Activated CD4-positive, alpha-beta memory T cell treated with anti-CD3 and anti-CD28 coated beads, Interleukin-2, amount 10 ng/mL, durations not matched to agents 7 days and 5 days (primary cell): ENCODE measurements at regions not wholly inside any gene's neighbourhood (a gene's known extent, or its start where the extent isn't known, plus 50 kb on each side); places are given as distances from the start of the nearest gene placed in this dataset.

Experiments used
- CTCF ChIA-PET: fragments of 350-600 bp; sonication (Branson Sonifier 250); formaldehyde crosslinking; loops from one replicate; lab custom pipeline; 2021; ENCODE audit warnings: antibody characterized with exemption, inconsistent platforms; lab: Charles Lee
- POLR2A ChIA-PET: fragments of 350-600 bp; sonication (Branson Sonifier 250); formaldehyde crosslinking; loops from one replicate; lab custom pipeline; 2021; ENCODE audit warnings: antibody characterized with exemption; lab: Charles Lee
- DNase-seq: peaks from one replicate; pipeline ENCODE4 v3.0.0-alpha.2; 2020
- H3K27ac Mint-ChIP-seq: one replicate; pipeline ENCODE4 v1.8.0; 2021; ENCODE audit warnings: mild to moderate bottlenecking, mixed read lengths
- H3K27me3 Mint-ChIP-seq: one replicate; pipeline ENCODE4 v1.8.0; 2021; ENCODE audit warnings: mixed read lengths
- H3K36me3 Mint-ChIP-seq: one replicate; pipeline ENCODE4 v1.8.0; 2021; ENCODE audit warnings: low read depth, mixed read lengths
- H3K4me1 Mint-ChIP-seq: one replicate; pipeline ENCODE4 v1.8.0; 2021; ENCODE audit warnings: mixed read lengths
- H3K4me3 Mint-ChIP-seq: one replicate; pipeline ENCODE4 v1.8.0; 2021; ENCODE audit warnings: mild to moderate bottlenecking, mixed read lengths
- H3K9me3 Mint-ChIP-seq: one replicate; pipeline ENCODE4 v1.8.0; 2021; ENCODE audit warnings: mixed read lengths

- H3K4me1 Mint-ChIP-seq: peaks cover 33% of the 10 kb centered on the region
- no peaks in the 10 kb centered on the region for H3K9me3 Mint-ChIP-seq
- ChIA-PET POLR2A (no interaction called here), CTCF (no interaction called here)
- no peak overlapping the region for H3K4me3 Mint-ChIP-seq
- H3K27ac Mint-ChIP-seq: no peak overlapping the region
- no peaks in the 10 kb centered on the region for H3K36me3 Mint-ChIP-seq
- no peak for DNase-seq
- peaks cover 15% of the 10 kb centered on the region for H3K27me3 Mint-ChIP-seq
Measured at GRCh38 chr9:107176436-107177151, 106.5 kb upstream of the RAD23B start.

DNA sequence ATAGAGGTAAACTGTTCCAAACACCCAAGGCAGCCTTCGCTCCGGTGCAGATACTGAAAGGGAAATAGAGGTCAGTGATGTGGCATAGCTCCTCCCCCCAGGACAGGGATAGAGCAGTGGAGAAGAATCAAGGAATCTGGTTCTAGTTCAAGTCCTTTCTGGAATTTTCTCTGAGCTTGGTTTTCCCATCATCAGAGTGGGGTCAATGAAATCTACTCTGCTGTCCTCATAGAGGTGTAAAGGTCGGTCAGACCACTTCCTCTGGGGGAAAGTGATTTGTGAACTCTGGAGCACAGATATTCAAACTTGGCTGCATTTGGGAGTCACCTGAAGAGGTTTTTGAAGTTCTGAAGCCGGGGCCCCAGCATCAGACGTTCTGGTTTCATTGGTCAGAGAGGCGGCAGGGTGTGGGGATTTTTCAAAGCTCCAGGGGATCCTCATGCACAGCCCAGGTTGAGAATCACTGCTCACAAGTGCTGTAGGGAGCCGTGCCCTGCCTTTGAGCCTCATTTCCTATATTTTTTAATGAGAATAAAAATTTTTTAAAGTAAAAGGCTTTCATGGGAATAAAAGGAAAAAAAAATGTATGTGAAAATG is 105.7 kb upstream of the RAD23B start:
- CTCF ChIA-PET: no interaction called here
- Mint-ChIP-seq H3K27me3 (peaks cover 18% of the 10 kb centered on the region), H3K4me3 (no peak overlapping the region), H3K4me1 (peaks cover 28% of the 10 kb centered on the region), H3K27ac (no peak overlapping the region), H3K36me3 (no peaks in the 10 kb centered on the region), H3K9me3 (no peaks in the 10 kb centered on the region)
- POLR2A ChIA-PET: no interaction called here
- DNase-seq: no peak

- ChIA-PET CTCF (no interaction called here), POLR2A (no interaction called here)
- no peak for DNase-seq
- no peak overlapping the region for H3K4me3 Mint-ChIP-seq
- peaks cover 22% of the 10 kb centered on the region for H3K4me1 Mint-ChIP-seq
- no peak overlapping the region for H3K27ac Mint-ChIP-seq
- peaks cover 20% of the 10 kb centered on the region for H3K27me3 Mint-ChIP-seq
- no peaks in the 10 kb centered on the region for H3K9me3 Mint-ChIP-seq
- no peaks in the 10 kb centered on the region for H3K36me3 Mint-ChIP-seq
Measured at GRCh38 chr9:107177857-107178256, 105.2 kb upstream of the RAD23B start.

DNA sequence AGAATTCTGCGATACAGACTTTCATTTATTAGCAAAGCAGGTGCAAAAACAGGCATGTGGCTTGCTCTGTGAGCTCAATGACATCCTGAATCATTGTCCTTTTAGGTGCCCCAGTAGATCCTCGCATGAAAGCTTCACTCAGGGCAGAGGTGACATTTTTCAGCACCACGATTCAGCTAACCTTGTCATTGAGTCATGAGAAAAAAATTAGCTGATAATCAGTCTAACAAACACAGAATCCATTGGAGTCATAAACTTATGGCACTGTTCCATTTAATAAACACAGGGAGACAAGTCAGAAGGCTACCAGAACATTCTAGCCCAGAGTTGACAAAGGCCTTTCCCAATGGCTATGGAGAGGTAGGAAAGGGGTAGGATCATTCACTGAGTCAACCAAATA is 104.8 kb upstream of the RAD23B start:
- DNase-seq: no peak
- H3K4me1 Mint-ChIP-seq: peaks cover 18% of the 10 kb centered on the region
- H3K36me3 Mint-ChIP-seq: no peaks in the 10 kb centered on the region
- ChIA-PET CTCF (no interaction called here), POLR2A (no interaction called here)
- H3K27ac Mint-ChIP-seq: no peak overlapping the region
- peaks cover 23% of the 10 kb centered on the region for H3K27me3 Mint-ChIP-seq
- no peak overlapping the region for H3K4me3 Mint-ChIP-seq
- H3K9me3 Mint-ChIP-seq: no peaks in the 10 kb centered on the region

GRCh38 chr9:107180206-107180605 is 102.9 kb upstream of the RAD23B start:
- no peaks in the 10 kb centered on the region for H3K4me1 Mint-ChIP-seq
- DNase-seq: no peak
- H3K27me3 Mint-ChIP-seq: peaks cover 38% of the 10 kb centered on the region
- H3K27ac Mint-ChIP-seq: no peak overlapping the region
- H3K4me3 Mint-ChIP-seq: no peak overlapping the region
- POLR2A ChIA-PET: no interaction called here
- CTCF ChIA-PET: no interaction called here
- H3K36me3 Mint-ChIP-seq: no peaks in the 10 kb centered on the region
- H3K9me3 Mint-ChIP-seq: no peaks in the 10 kb centered on the region

DNA sequence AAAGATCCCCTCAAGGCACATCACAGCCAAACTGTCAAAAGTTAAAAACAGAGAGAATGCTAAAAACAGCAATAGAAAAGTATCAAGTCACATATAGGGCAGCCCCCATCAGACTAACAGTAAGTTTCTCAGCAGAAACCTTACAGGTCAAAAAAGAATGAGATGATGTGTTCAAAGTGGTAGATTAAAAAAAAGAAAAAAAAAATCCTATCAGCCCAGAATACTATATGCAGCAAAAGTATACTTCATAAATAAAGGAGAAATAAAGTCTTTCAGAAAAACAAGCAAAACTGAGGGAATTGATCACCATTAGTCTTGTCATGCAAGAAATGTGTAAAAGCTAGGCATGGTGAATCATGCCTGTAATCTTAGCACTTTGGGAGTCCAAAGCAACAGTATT is 99.9 kb upstream of the RAD23B start:
- Mint-ChIP-seq H3K9me3 (no peaks in the 10 kb centered on the region), H3K4me1 (no peaks in the 10 kb centered on the region), H3K36me3 (no peaks in the 10 kb centered on the region), H3K27ac (no peak overlapping the region), H3K27me3 (peaks cover 44% of the 10 kb centered on the region), H3K4me3 (no peak overlapping the region)
- CTCF ChIA-PET: no interaction called here
- POLR2A ChIA-PET: no interaction called here
- no peak for DNase-seq

DNA sequence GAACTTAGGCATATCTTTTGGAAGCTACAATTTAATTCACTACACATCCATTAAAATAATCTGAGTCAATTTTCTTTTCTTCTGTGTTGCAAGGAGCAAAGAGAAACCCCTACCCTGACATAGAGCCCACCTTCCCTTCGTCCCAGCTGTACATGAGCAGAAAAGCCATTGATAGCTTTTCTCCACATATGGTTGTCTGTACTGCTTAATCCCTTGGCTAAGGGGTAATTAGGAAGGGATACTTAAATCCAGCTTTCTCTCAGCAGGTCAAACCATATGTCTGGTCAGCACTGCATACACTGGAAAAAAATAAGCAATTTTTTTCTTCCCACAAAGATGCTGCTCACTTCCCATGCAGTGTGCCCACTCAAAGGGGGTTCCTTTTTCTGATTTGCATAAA is 94.7 kb upstream of the RAD23B start:
- no peak overlapping the region for H3K27ac Mint-ChIP-seq

DNA sequence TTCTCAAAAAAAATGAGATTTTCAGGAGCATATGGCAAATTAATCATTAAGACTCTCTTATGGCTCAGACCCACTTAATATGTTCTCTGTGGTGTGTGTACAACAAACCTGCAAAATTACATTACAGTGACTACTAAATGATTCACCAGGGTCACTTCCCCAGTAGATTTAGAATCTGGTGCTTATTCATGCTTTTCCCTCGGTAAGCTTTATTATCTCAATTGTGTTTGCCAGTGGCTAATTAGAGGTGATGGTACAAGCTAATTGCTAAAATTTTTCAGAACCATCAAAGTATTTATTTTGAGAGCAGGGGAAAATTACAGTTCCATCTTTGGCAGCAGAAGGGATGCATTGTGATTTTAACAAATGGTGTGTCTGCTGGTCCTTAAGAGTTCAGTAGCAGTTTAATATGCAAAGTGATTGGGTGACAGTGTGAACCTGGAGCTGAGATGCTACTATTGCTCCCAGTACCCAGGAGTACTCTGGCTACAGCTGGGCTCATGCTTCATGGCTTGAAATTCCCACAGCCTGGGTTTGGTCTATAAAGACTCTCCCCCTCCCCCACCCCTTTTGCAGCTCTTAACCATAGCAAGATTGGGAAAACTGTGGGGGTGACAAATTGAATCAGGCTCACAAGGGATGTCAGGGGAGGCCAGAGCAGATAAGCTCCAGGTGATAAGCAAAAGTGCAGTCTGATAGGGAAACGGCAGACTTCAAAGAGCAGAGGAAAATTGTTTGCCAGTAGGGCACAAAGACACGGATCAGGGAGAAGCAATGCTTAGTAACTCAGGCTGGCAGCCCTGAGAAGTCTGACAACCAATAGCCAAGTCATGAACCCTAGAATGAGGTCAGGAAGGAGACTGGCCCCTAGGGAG is 92.8 kb upstream of the RAD23B start:
- no peak overlapping the region for H3K4me3 Mint-ChIP-seq
- POLR2A ChIA-PET: no interaction called here
- CTCF ChIA-PET: no interaction called here
- no peak for DNase-seq
- H3K27ac Mint-ChIP-seq: no peak overlapping the region
- H3K27me3 Mint-ChIP-seq: peaks cover 14% of the 10 kb centered on the region
- H3K4me1 Mint-ChIP-seq: no peaks in the 10 kb centered on the region
- no peaks in the 10 kb centered on the region for H3K9me3 Mint-ChIP-seq
- no peaks in the 10 kb centered on the region for H3K36me3 Mint-ChIP-seq

More for the DNA sequence above, 94.7 kb upstream of the RAD23B start:
- Mint-ChIP-seq H3K27me3 (peaks cover 26% of the 10 kb centered on the region), H3K4me1 (no peaks in the 10 kb centered on the region), H3K9me3 (no peaks in the 10 kb centered on the region), H3K4me3 (no peak overlapping the region), H3K36me3 (no peaks in the 10 kb centered on the region)
- no peak for DNase-seq
- ChIA-PET CTCF (no interaction called here), POLR2A (no interaction called here)

- H3K9me3 Mint-ChIP-seq: no peaks in the 10 kb centered on the region
- H3K27ac Mint-ChIP-seq: no peak overlapping the region
- CTCF ChIA-PET: no interaction called here
- H3K27me3 Mint-ChIP-seq: peaks cover 14% of the 10 kb centered on the region
- no peak for DNase-seq
- POLR2A ChIA-PET: no interaction called here
- H3K36me3 Mint-ChIP-seq: no peaks in the 10 kb centered on the region
- H3K4me1 Mint-ChIP-seq: no peaks in the 10 kb centered on the region
- H3K4me3 Mint-ChIP-seq: no peak overlapping the region
Measured at GRCh38 chr9:107190936-107191290, 92.2 kb upstream of the RAD23B start.

DNA sequence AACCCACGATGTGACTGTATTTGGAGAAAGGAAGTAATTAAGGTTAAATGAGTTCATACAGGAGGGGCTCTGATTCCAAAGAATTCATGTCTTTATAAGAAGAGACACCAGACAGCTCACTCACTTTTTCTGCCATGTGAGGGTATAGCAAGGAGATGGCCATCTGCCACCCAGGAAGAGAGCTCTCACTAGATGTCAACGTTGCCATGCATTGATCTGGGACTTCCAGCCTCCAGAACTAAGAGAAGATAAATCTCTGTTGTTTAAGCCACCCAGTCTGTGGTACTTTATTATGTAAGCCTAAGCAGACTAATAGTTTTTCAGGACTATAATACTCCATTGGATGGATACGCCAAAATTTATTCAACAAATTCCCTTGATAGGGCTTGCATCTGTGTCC is 89.8 kb upstream of the RAD23B start:
- CTCF ChIA-PET: no interaction called here
- Mint-ChIP-seq H3K27ac (no peak overlapping the region), H3K27me3 (peaks cover 8% of the 10 kb centered on the region), H3K36me3 (no peaks in the 10 kb centered on the region), H3K4me1 (no peaks in the 10 kb centered on the region), H3K4me3 (no peak overlapping the region), H3K9me3 (no peaks in the 10 kb centered on the region)
- no peak for DNase-seq
- POLR2A ChIA-PET: no interaction called here

- H3K4me1 Mint-ChIP-seq: no peaks in the 10 kb centered on the region
- H3K27me3 Mint-ChIP-seq: peaks cover 3% of the 10 kb centered on the region
- H3K4me3 Mint-ChIP-seq: no peak overlapping the region
- H3K27ac Mint-ChIP-seq: no peak overlapping the region
- H3K9me3 Mint-ChIP-seq: no peaks in the 10 kb centered on the region
- ChIA-PET CTCF (no interaction called here), POLR2A (no interaction called here)
- no peak for DNase-seq
- H3K36me3 Mint-ChIP-seq: no peaks in the 10 kb centered on the region
Measured at GRCh38 chr9:107198718-107199117, 84.4 kb upstream of the RAD23B start.

DNA sequence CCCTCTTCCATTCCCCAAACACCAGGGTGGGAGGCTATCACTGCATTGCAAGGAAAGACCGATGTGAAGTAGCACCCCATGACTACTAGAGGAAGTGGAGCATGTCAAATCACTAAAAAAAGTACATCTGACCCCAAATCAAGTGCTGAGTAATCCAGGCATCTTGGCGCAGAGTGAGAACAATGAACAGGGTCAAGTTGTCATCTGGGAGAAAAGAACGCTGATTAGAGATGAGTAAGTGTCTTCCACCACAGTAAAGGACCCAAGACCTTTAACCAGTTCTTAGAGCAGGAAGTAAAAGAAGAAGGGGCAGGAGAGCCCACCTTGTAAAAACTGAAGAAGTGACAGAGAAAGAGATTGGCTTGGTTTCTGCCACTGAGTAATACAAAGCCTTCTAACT is 75.0 kb upstream of the RAD23B start:
- POLR2A ChIA-PET: no interaction called here
- Mint-ChIP-seq H3K4me1 (peaks cover 3% of the 10 kb centered on the region), H3K9me3 (no peaks in the 10 kb centered on the region), H3K27me3 (peaks cover 16% of the 10 kb centered on the region), H3K27ac (no peak overlapping the region), H3K36me3 (no peaks in the 10 kb centered on the region), H3K4me3 (no peak overlapping the region)
- CTCF ChIA-PET: no interaction called here
- no peak for DNase-seq

- no peak overlapping the region for H3K4me3 Mint-ChIP-seq
- H3K4me1 Mint-ChIP-seq: peaks cover 16% of the 10 kb centered on the region
- peaks cover 12% of the 10 kb centered on the region for H3K27me3 Mint-ChIP-seq
- H3K27ac Mint-ChIP-seq: no peak overlapping the region
- H3K36me3 Mint-ChIP-seq: no peaks in the 10 kb centered on the region
- no peaks in the 10 kb centered on the region for H3K9me3 Mint-ChIP-seq
- CTCF ChIA-PET: no interaction called here
- POLR2A ChIA-PET: no interaction called here
- no peak for DNase-seq
Measured at GRCh38 chr9:107210775-107211174, 72.3 kb upstream of the RAD23B start.
